ENCODE measurements at regions not wholly inside any gene's neighbourhood (a gene's known extent, or its start where the extent isn't known, plus 50 kb on each side); places are given as distances from the start of the nearest gene placed in this dataset.

DNA sequence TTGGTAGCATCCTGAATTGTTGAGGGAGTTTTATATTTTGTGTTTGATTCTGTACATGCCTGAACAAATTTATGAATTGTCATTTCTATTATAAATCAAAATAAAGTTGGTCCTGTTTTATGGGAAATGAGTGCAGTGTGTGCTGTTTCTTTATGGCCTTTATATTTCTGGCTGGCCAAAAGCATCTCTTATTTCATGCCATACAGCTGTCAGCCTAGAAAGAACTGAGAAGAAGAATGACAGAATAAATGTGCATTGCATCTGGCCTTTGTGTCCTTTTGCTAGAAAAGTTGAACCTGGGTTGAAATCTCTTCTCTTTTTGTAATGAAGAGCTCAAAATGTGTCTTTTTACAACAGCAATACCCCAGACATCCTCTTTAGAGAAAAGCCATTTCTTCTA, 474.7 kb upstream of the LRATD1 start:
- H2AK5ac ChIP-seq (ENCODE audit: insufficient read length, low read length): no peak overlapping the region
- no peak overlapping the region for H2BK5ac ChIP-seq (ENCODE audit: insufficient read length, low read length)
- no peak overlapping the region for H3K4ac ChIP-seq (ENCODE audit: low read depth, low read length)
- no peak overlapping the region for H3K56ac ChIP-seq (ENCODE audit: insufficient read length, low read depth, low read length)
- H3K27ac Mint-ChIP-seq: no peak overlapping the region
- no peak overlapping the region for H3K4me2 ChIP-seq (ENCODE audit: insufficient read depth, insufficient read length, low read length)
- no peak overlapping the region for H2BK120ac ChIP-seq (ENCODE audit: low read depth, low read length, poor library complexity, severe bottlenecking)
- no peak overlapping the region for H3K4me3 Mint-ChIP-seq
- H3T11ph ChIP-seq (ENCODE audit: low read length): no peak overlapping the region
- no peaks in the 10 kb centered on the region for H3K4me1 ChIP-seq (ENCODE audit: insufficient read depth, low read length)
- H3K79me1 ChIP-seq (ENCODE audit: insufficient read depth, low read depth, low read length, poor library complexity, severe bottlenecking): no peaks in the 10 kb centered on the region
- H4K91ac ChIP-seq (ENCODE audit: insufficient read length, low read depth, low read length): no peak overlapping the region
- no peak overlapping the region for H4K5ac ChIP-seq (ENCODE audit: insufficient read length, low read depth, low read length)
- no peaks in the 10 kb centered on the region for H3K27me3 Mint-ChIP-seq (ENCODE audit: low read depth)
- H3K36me3 Mint-ChIP-seq (ENCODE audit: insufficient read depth in 1 of 3, low read depth in 3 of 3): peaks cover 0 to 3% (median 0%) of the 10 kb centered on the region in 3 experiments; a peak in 1 of 7 replicates
- no peak overlapping the region for H2BK12ac ChIP-seq (ENCODE audit: insufficient read length, low read depth, low read length)
- H3K18ac ChIP-seq (ENCODE audit: insufficient read length, low read depth, low read length): no peak overlapping the region
- no peak for DNase-seq
- H3K9ac ChIP-seq (ENCODE audit: extremely low read depth, insufficient read length, low read length): no peak overlapping the region
- H2BK20ac ChIP-seq (ENCODE audit: low read depth, low read length, poor library complexity, severe bottlenecking): no peak overlapping the region
- H3K14ac ChIP-seq (ENCODE audit: insufficient read depth, low read length): no peak overlapping the region
- no peaks in the 10 kb centered on the region for H3K23me2 ChIP-seq (ENCODE audit: insufficient read length, low read depth, low read length, poor library complexity, severe bottlenecking)
- H3K79me2 ChIP-seq (ENCODE audit: insufficient read depth, low read length): no peaks in the 10 kb centered on the region
- no peaks in the 10 kb centered on the region for H3K4me1 Mint-ChIP-seq
- H4K20me1 ChIP-seq (ENCODE audit: control insufficient read depth, insufficient read depth, insufficient read length): no peaks in the 10 kb centered on the region
- no peak overlapping the region for H2BK15ac ChIP-seq (ENCODE audit: low read depth, low read length)
- H3K27ac ChIP-seq (ENCODE audit: insufficient read length, low read depth, low read length): no peak overlapping the region
- no peaks in the 10 kb centered on the region for H3K27me3 ChIP-seq (ENCODE audit: insufficient read depth, low read length)
- TF ChIP-seq CTCF (conservative IDR thresholded peaks at IDR 0.05): no peak
- H3K9me3 Mint-ChIP-seq: peaks cover 0 to 1% of the 10 kb centered on the region in 2 experiments; a peak in 1 of 5 replicates
- H4K8ac ChIP-seq (replicated peaks; ENCODE audit: insufficient read length, low read depth, low read length): no peak overlapping the region
- no peak overlapping the region for H3K23ac ChIP-seq (ENCODE audit: insufficient read length, low read depth, low read length)
- H2AFZ ChIP-seq (ENCODE audit: low read length): no peak overlapping the region
- H3K9me3 ChIP-seq (ENCODE audit: control insufficient read depth, low read depth, low read length): no peaks in the 10 kb centered on the region
